H9 (cell line): ENCODE measurements at regions not wholly inside any gene's neighbourhood (a gene's known extent, or its start where the extent isn't known, plus 50 kb on each side); places are given as distances from the start of the nearest gene placed in this dataset.

Source experiments
- DNase-seq: peaks from one replicate; pipeline ENCODE4 v3.0.0-alpha.2; 2017
- H2AFZ ChIP-seq: one replicate; pipeline ENCODE4 v1.6.1; 2013; ENCODE audit warnings: mild to moderate bottlenecking, low read length, control low read depth, moderate library complexity
- H2AK5ac ChIP-seq: 2 replicates; pipeline ENCODE4 v1.6.1; 2013; ENCODE audit warnings: low read length, control low read depth, mixed read lengths; ENCODE audit not compliant: insufficient read length
- H2BK120ac ChIP-seq: one replicate; pipeline ENCODE4 v1.6.1; 2013; ENCODE audit warnings: low read depth, mild to moderate bottlenecking, low read length, control low read depth, inconsistent platforms; ENCODE audit not compliant: poor library complexity, severe bottlenecking
- H2BK12ac ChIP-seq: 2 replicates; pipeline ENCODE4 v1.6.1; 2013; ENCODE audit warnings: low read length, control low read depth, mixed read lengths, low read depth; ENCODE audit not compliant: insufficient read length
- H2BK15ac ChIP-seq: 2 replicates; pipeline ENCODE4 v1.6.1; 2013; ENCODE audit warnings: low read depth, low read length, control low read depth
- H2BK20ac ChIP-seq: one replicate; pipeline ENCODE4 v1.6.1; 2013; ENCODE audit warnings: low read depth, mild to moderate bottlenecking, low read length, control low read depth, inconsistent platforms; ENCODE audit not compliant: poor library complexity, severe bottlenecking
- H2BK5ac ChIP-seq: 2 replicates; pipeline ENCODE4 v1.6.1; 2013; ENCODE audit warnings: low read length, control low read depth, mixed read lengths; ENCODE audit not compliant: insufficient read length
- H3K14ac ChIP-seq: 2 replicates; pipeline ENCODE4 v1.6.1; 2013; ENCODE audit warnings: low read length, control low read depth; ENCODE audit not compliant: insufficient read depth
- H3K18ac ChIP-seq: 2 replicates; pipeline ENCODE4 v1.6.1; 2013; ENCODE audit warnings: low read depth, mild to moderate bottlenecking, mixed read lengths, low read length, control low read depth; ENCODE audit not compliant: insufficient read length
- H3K23ac ChIP-seq: 2 replicates; pipeline ENCODE4 v1.6.1; 2013; ENCODE audit warnings: low read length, control low read depth, mixed read lengths, low read depth; ENCODE audit not compliant: insufficient read length
- H3K23me2 ChIP-seq: 2 replicates; pipeline ENCODE4 v1.6.1; 2013; ENCODE audit warnings: low read depth, mild to moderate bottlenecking, mixed read lengths, low read length, control low read depth; ENCODE audit not compliant: insufficient read length, poor library complexity, severe bottlenecking
- H3K27ac ChIP-seq: 2 replicates; pipeline ENCODE4 v1.5.1; 2013; ENCODE audit warnings: low read length, control low read depth, mixed read lengths, low read depth; ENCODE audit not compliant: insufficient read length
- H3K27me3 ChIP-seq: 2 replicates; pipeline ENCODE4 v1.6.1; 2013; ENCODE audit warnings: low read length, control low read depth, inconsistent platforms; ENCODE audit not compliant: insufficient read depth
- H3K4ac ChIP-seq: 2 replicates; pipeline ENCODE4 v1.6.1; 2013; ENCODE audit warnings: low read depth, mild to moderate bottlenecking, control low read depth, inconsistent platforms, low read length, moderate library complexity
- H3K4me1 ChIP-seq: 2 replicates; pipeline ENCODE4 v1.6.1; 2013; ENCODE audit warnings: low read length, control low read depth, inconsistent platforms; ENCODE audit not compliant: insufficient read depth
- H3K4me2 ChIP-seq: 2 replicates; pipeline ENCODE4 v1.6.1; 2013; ENCODE audit warnings: low read length, control low read depth, mixed read lengths; ENCODE audit not compliant: insufficient read length, insufficient read depth
- H3K56ac ChIP-seq: 2 replicates; pipeline ENCODE4 v1.6.1; 2013; ENCODE audit warnings: low read depth, mild to moderate bottlenecking, mixed read lengths, low read length, control low read depth; ENCODE audit not compliant: insufficient read length
- H3K79me1 ChIP-seq: 2 replicates; pipeline ENCODE4 v1.6.1; 2013; ENCODE audit warnings: low read depth, mild to moderate bottlenecking, moderate library complexity, low read length, control low read depth, inconsistent platforms; ENCODE audit not compliant: insufficient read depth, poor library complexity, severe bottlenecking
- H3K79me2 ChIP-seq: 2 replicates; pipeline ENCODE4 v1.6.1; 2013; ENCODE audit warnings: low read length, control low read depth, inconsistent platforms; ENCODE audit not compliant: insufficient read depth
- H3K9ac ChIP-seq: 2 replicates; pipeline ENCODE4 v1.6.1; 2013; ENCODE audit warnings: low read length, control low read depth, mixed read lengths; ENCODE audit not compliant: insufficient read length; ENCODE audit errors: extremely low read depth
- H3K9me3 ChIP-seq: one replicate; pipeline ENCODE4 v1.6.1; 2013; ENCODE audit warnings: low read depth, low read length, inconsistent platforms; ENCODE audit not compliant: control insufficient read depth
- H3T11ph ChIP-seq: one replicate; pipeline ENCODE4 v1.6.1; 2013; ENCODE audit warnings: mild to moderate bottlenecking, low read length, control low read depth, inconsistent platforms
- H4K20me1 ChIP-seq: one replicate; pipeline ENCODE4 v1.6.1; 2013; ENCODE audit not compliant: control insufficient read depth, insufficient read length, insufficient read depth
- H4K5ac ChIP-seq: 2 replicates; pipeline ENCODE4 v1.6.1; 2013; ENCODE audit warnings: low read depth, mild to moderate bottlenecking, mixed read lengths, low read length, control low read depth; ENCODE audit not compliant: insufficient read length
- H4K8ac ChIP-seq: replicated peaks from 2 replicates; pipeline ENCODE4 v1.6.1; 2013; ENCODE audit warnings: low read length, control low read depth, mixed read lengths, low read depth; ENCODE audit not compliant: insufficient read length
- H4K91ac ChIP-seq: 2 replicates; pipeline ENCODE4 v1.6.1; 2013; ENCODE audit warnings: low read depth, mild to moderate bottlenecking, moderate library complexity, mixed read lengths, low read length, control low read depth; ENCODE audit not compliant: insufficient read length
- H3K27ac Mint-ChIP-seq, 3 experiments: 2 replicates in 2 of 3; 3 replicates in 1 of 3; pipeline ENCODE4 v1.8.0; 2020 to 2021; ENCODE audit warnings: mixed read lengths in 3 of 3, mild to moderate bottlenecking in 1 of 3, moderate library complexity in 1 of 3
- H3K27me3 Mint-ChIP-seq: 2 replicates; pipeline ENCODE4 v1.8.0; 2021; ENCODE audit warnings: low read depth, mild to moderate bottlenecking, moderate library complexity, mixed read lengths
- H3K36me3 Mint-ChIP-seq, 3 experiments: 2 replicates in 2 of 3; 3 replicates in 1 of 3; pipeline ENCODE4 v1.8.0; 2020 to 2021; ENCODE audit warnings: low read depth in 3 of 3, mixed read lengths in 3 of 3; ENCODE audit not compliant: insufficient read depth in 1 of 3
- H3K4me1 Mint-ChIP-seq, 2 experiments: 2 replicates each; pipeline ENCODE4 v1.8.0; 2020; ENCODE audit warnings: mixed read lengths in 2 of 2
- H3K4me3 Mint-ChIP-seq, 2 experiments: 2 replicates in 1 of 2; 3 replicates in 1 of 2; pipeline ENCODE4 v1.8.0; 2020 to 2021; ENCODE audit warnings: mild to moderate bottlenecking in 2 of 2, mixed read lengths in 2 of 2, moderate library complexity in 1 of 2
- H3K9me3 Mint-ChIP-seq, 2 experiments: 2 replicates in 1 of 2; 3 replicates in 1 of 2; pipeline ENCODE4 v1.8.0; 2020; ENCODE audit warnings: mild to moderate bottlenecking in 2 of 2, mixed read lengths in 2 of 2, moderate library complexity in 1 of 2
- WGBS: extraction: QIAGEN DNeasy Blood & Tissue Kit; methylation state at CpG from one replicate; pipeline ENCODE4 v1.1.7; 2013; ENCODE audit warnings: missing lambda C conversion rate, low lambda C conversion rate, mixed read lengths; ENCODE audit not compliant: insufficient read length; ENCODE audit errors: extremely low coverage; 5-methylcytosine and 5-hydroxymethylcytosine counted together
- TF ChIP-seq, protein P1 (sequence below): fragments of 200-600 bp; sonication (generic); conservative IDR thresholded peaks from 3 replicates; pipeline ENCODE4 v1.8.0; 2021; ENCODE audit warnings: antibody characterized with exemption, mild to moderate bottlenecking

DNA sequence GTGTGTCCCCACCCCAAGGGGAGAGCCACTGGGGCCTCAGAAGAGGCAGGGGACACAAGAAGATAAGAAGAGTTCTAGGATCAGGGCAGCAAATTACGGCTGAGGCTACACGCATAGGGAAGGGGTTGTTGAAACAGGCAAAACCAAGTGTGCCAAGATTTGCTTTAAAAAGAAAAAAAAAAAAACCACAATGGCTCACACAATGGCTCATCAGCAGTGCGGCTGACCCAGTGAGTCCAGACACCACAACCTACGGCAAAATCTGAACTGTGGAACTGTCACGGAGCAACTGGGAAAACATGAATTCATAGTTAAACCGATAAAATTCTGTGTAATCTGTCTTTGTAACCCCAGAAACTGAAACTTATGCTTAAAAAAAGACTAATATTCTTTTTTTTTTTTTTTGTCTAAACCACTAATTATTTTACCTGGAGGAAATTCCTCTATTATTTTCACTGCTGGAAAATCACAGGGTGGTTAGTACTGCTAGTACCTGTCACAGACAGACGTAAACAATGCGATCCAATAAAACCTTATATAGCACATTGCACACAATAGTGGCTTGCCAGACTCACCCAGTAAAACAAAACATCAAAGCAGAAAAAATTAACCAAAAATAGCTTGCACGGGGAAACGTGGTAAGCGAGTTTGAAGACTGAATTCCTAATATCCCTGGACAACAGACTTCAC, 325.4 kb upstream of the TSHZ3 start:
- no peak overlapping the region for H3K23ac ChIP-seq
- no peak overlapping the region for H3K4ac ChIP-seq
- H3K27ac ChIP-seq, result no peak overlapping the region
- H3T11ph ChIP-seq, result no peak overlapping the region
- no peaks in the 10 kb centered on the region for H3K9me3 ChIP-seq
- no peaks in the 10 kb centered on the region for H3K79me1 ChIP-seq
- no peak overlapping the region for H2BK120ac ChIP-seq
- H3K56ac ChIP-seq, result no peak overlapping the region
- no peaks in the 10 kb centered on the region for H3K27me3 ChIP-seq
- no peak overlapping the region for H3K4me3 Mint-ChIP-seq
- H3K9me3 Mint-ChIP-seq, result no peaks in the 10 kb centered on the region
- DNase-seq, result no peak
- H3K4me1 ChIP-seq, result no peaks in the 10 kb centered on the region; the same call in 1 of the 2 replicates
- peak overlapping the region in 1 of 3 experiments; percentile 46; a peak in 1 of 7 replicates for H3K27ac Mint-ChIP-seq
- no peak overlapping the region for H3K14ac ChIP-seq
- no peaks in the 10 kb centered on the region for H3K36me3 Mint-ChIP-seq
- H3K4me1 Mint-ChIP-seq, result peaks cover 0 to 4% of the 10 kb centered on the region in 2 experiments; a peak in 3 of 4 replicates
- H2BK20ac ChIP-seq, result no peak overlapping the region
- no peak overlapping the region for H4K91ac ChIP-seq
- H2AK5ac ChIP-seq, result no peak overlapping the region
- H4K8ac ChIP-seq, result no peak overlapping the region
- H3K23me2 ChIP-seq, result no peaks in the 10 kb centered on the region
- no peak overlapping the region for H3K9ac ChIP-seq
- H3K27me3 Mint-ChIP-seq, result peaks cover 2% of the 10 kb centered on the region
- no peak overlapping the region for H2BK5ac ChIP-seq
- no peak overlapping the region for H3K18ac ChIP-seq
- no peak overlapping the region for H3K4me2 ChIP-seq
- H4K20me1 ChIP-seq, result no peaks in the 10 kb centered on the region
- no peak overlapping the region for H2BK12ac ChIP-seq
- no peak overlapping the region for H2BK15ac ChIP-seq
- H4K5ac ChIP-seq, result no peak overlapping the region
- no peaks in the 10 kb centered on the region for H3K79me2 ChIP-seq
- no peak overlapping the region for H2AFZ ChIP-seq
- TF ChIP-seq, protein P1, sequence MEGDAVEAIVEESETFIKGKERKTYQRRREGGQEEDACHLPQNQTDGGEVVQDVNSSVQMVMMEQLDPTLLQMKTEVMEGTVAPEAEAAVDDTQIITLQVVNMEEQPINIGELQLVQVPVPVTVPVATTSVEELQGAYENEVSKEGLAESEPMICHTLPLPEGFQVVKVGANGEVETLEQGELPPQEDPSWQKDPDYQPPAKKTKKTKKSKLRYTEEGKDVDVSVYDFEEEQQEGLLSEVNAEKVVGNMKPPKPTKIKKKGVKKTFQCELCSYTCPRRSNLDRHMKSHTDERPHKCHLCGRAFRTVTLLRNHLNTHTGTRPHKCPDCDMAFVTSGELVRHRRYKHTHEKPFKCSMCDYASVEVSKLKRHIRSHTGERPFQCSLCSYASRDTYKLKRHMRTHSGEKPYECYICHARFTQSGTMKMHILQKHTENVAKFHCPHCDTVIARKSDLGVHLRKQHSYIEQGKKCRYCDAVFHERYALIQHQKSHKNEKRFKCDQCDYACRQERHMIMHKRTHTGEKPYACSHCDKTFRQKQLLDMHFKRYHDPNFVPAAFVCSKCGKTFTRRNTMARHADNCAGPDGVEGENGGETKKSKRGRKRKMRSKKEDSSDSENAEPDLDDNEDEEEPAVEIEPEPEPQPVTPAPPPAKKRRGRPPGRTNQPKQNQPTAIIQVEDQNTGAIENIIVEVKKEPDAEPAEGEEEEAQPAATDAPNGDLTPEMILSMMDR, result no peak
- no CpG with 5 or more reads among the region's 11 CpGs for WGBS
